Activated CD8-positive, alpha-beta T cell treated with anti-CD3 and anti-CD28 coated beads for 36 hours (primary cell): ENCODE measurements at regions not wholly inside any gene's neighbourhood (a gene's known extent, or its start where the extent isn't known, plus 50 kb on each side); places are given as distances from the start of the nearest gene placed in this dataset.

ENCODE experiments used
- ATAC-seq: fragments of 200-7000 bp; cut with Tn5 transposase; one replicate; pipeline ENCODE4 v1.10.0; 2021; ENCODE audit warnings: mild to moderate bottlenecking, moderate library complexity
- CTCF ChIA-PET: fragments of 350-600 bp; sonication (Branson Sonifier 250); formaldehyde crosslinking; loops from one replicate; lab custom pipeline; 2021; ENCODE audit warnings: antibody characterized with exemption; lab: Charles Lee
- POLR2A ChIA-PET: fragments of 350-600 bp; sonication (Branson Sonifier 250); formaldehyde crosslinking; loops from one replicate; lab custom pipeline; 2021; ENCODE audit warnings: antibody characterized with exemption; lab: Charles Lee
- DNase-seq: peaks from one replicate; pipeline ENCODE4 v3.0.0-alpha.2; 2020
- H3K27ac Mint-ChIP-seq: one replicate; pipeline ENCODE4 v1.8.0; 2021; ENCODE audit warnings: mild to moderate bottlenecking, mixed read lengths
- H3K27me3 Mint-ChIP-seq: one replicate; pipeline ENCODE4 v1.8.0; 2021; ENCODE audit warnings: mixed read lengths
- H3K36me3 Mint-ChIP-seq: one replicate; pipeline ENCODE4 v1.8.0; 2021; ENCODE audit warnings: low read depth, mixed read lengths
- H3K4me1 Mint-ChIP-seq: one replicate; pipeline ENCODE4 v1.8.0; 2021; ENCODE audit warnings: low read depth, mixed read lengths
- H3K4me3 Mint-ChIP-seq: one replicate; pipeline ENCODE4 v1.8.0; 2021; ENCODE audit warnings: mild to moderate bottlenecking, moderate library complexity, mixed read lengths
- H3K9me3 Mint-ChIP-seq: one replicate; pipeline ENCODE4 v1.8.0; 2021; ENCODE audit warnings: mixed read lengths
- CTCF ChIP-seq: fragments of 200-600 bp; IDR thresholded peaks from one replicate; pipeline ENCODE4 v1.8.0; 2022; ENCODE audit warnings: antibody characterized with exemption, mild to moderate bottlenecking
- intact Hi-C: fragments of 100-400 bp; cut with micrococcal nuclease; formaldehyde crosslinking; loops from one replicate; pipeline ENCODE4 v1.10.0; 2022

GRCh38 chr11:110038201-110038600, 55.0 kb upstream of the ZC3H12C start:
- CTCF ChIA-PET, result no interaction called here

More at GRCh38 chr11:110038201-110038600, 55.0 kb upstream of the ZC3H12C start:
- Mint-ChIP-seq H3K27ac (no peak overlapping the region), H3K4me1 (no peaks in the 10 kb centered on the region), H3K9me3 (no peaks in the 10 kb centered on the region), H3K27me3 (peaks cover 6% of the 10 kb centered on the region), H3K4me3 (no peak overlapping the region), H3K36me3 (no peaks in the 10 kb centered on the region)
- POLR2A ChIA-PET, result no interaction called here
- DNase-seq (no peak), ATAC-seq (no peak)
- TF ChIP-seq CTCF, result no peak
- intact Hi-C loops, result no loop called here
